GM23338 (cell line): ENCODE measurements at regions not wholly inside any gene's neighbourhood (a gene's known extent, or its start where the extent isn't known, plus 50 kb on each side); places are given as distances from the start of the nearest gene placed in this dataset.

Source experiments
- ATAC-seq: fragments of 200-7000 bp; cut with Tn5 transposase; 3 replicates; pipeline ENCODE4 v1.9.1; 2020
- DNase-seq: peaks from one replicate; pipeline ENCODE4 v3.0.0-alpha.2; 2015; ENCODE audit warnings: low spot score
- H2AFZ ChIP-seq: fragments of 200-600 bp; sonication (generic); 2 replicates; pipeline ENCODE4 v1.8.0; 2016; ENCODE audit warnings: antibody characterized with exemption, mild to moderate bottlenecking, moderate library complexity
- H3F3A ChIP-seq: fragments of 200-600 bp; sonication (generic); replicated peaks from 2 replicates; pipeline ENCODE4 v1.8.0; 2017; ENCODE audit warnings: antibody characterized with exemption, mixed run types, low read depth
- H3K27ac ChIP-seq: fragments of 200-600 bp; sonication (generic); 2 replicates; pipeline ENCODE4 v1.6.1; 2016; ENCODE audit warnings: low read depth
- H3K27me3 ChIP-seq: fragments of 200-600 bp; sonication (generic); 2 replicates; pipeline ENCODE4 v1.8.0; 2016; ENCODE audit warnings: mild to moderate bottlenecking, mixed run types, moderate library complexity; ENCODE audit not compliant: insufficient read depth
- H3K36me3 ChIP-seq: fragments of 200-600 bp; sonication (generic); 2 replicates; pipeline ENCODE4 v1.8.0; 2016; ENCODE audit warnings: mild to moderate bottlenecking; ENCODE audit not compliant: insufficient read depth
- H3K4me1 ChIP-seq: fragments of 200-600 bp; sonication (generic); 2 replicates; pipeline ENCODE4 v1.8.0; 2016; ENCODE audit warnings: mild to moderate bottlenecking, moderate library complexity; ENCODE audit not compliant: insufficient read depth
- H3K4me2 ChIP-seq: fragments of 200-600 bp; sonication (generic); 2 replicates; pipeline ENCODE4 v1.7.1; 2017; ENCODE audit warnings: mixed run types
- H3K4me3 ChIP-seq: fragments of 200-600 bp; sonication (generic); 2 replicates; pipeline ENCODE4 v1.6.1; 2016; ENCODE audit warnings: mixed run types
- H3K79me2 ChIP-seq: fragments of 200-600 bp; sonication (generic); replicated peaks from 2 replicates; pipeline ENCODE4 v1.8.0; 2017; ENCODE audit warnings: mild to moderate bottlenecking; ENCODE audit not compliant: insufficient read depth
- H3K9me2 ChIP-seq: fragments of 200-600 bp; sonication (generic); 2 replicates; pipeline ENCODE4 v1.8.0; 2017; ENCODE audit not compliant: insufficient read depth
- H4K20me1 ChIP-seq: fragments of 200-600 bp; sonication (generic); replicated peaks from 2 replicates; pipeline ENCODE4 v1.8.0; 2017; ENCODE audit warnings: mild to moderate bottlenecking; ENCODE audit not compliant: insufficient read depth
- H3K27ac Mint-ChIP-seq: 2 replicates; pipeline ENCODE4 v1.8.0; 2020; ENCODE audit warnings: inconsistent platforms, mild to moderate bottlenecking, moderate library complexity, mixed read lengths
- H3K27me3 Mint-ChIP-seq: 3 replicates; pipeline ENCODE4 v1.8.0; 2022; ENCODE audit warnings: low read depth, mild to moderate bottlenecking, moderate library complexity, mixed read lengths, inconsistent platforms; ENCODE audit not compliant: insufficient read depth, poor library complexity
- H3K36me3 Mint-ChIP-seq: 3 replicates; pipeline ENCODE4 v1.8.0; 2021; ENCODE audit warnings: low read depth, mild to moderate bottlenecking, inconsistent platforms, moderate library complexity, mixed read lengths
- H3K4me1 Mint-ChIP-seq: 3 replicates; pipeline ENCODE4 v1.8.0; 2020; ENCODE audit warnings: mild to moderate bottlenecking, inconsistent platforms, mixed read lengths
- H3K4me3 Mint-ChIP-seq: 3 replicates; pipeline ENCODE4 v1.8.0; 2021; ENCODE audit warnings: moderate library complexity, mild to moderate bottlenecking, inconsistent platforms, mixed read lengths
- H3K9me3 Mint-ChIP-seq: 3 replicates; pipeline ENCODE4 v1.8.0; 2020; ENCODE audit warnings: moderate library complexity, mild to moderate bottlenecking, inconsistent platforms, mixed read lengths
- CREB1 ChIP-seq: fragments of 250-450 bp; sonication (Bioruptor Pico); IDR thresholded peaks from 2 replicates; pipeline ENCODE4 v1.5.0; 2020; ENCODE audit warnings: low read depth, mild to moderate bottlenecking, moderate library complexity
- CTCF ChIP-seq, 2 experiments: fragments of 200-600 bp in 1 of 2; sonication (generic) in 1 of 2; conservative IDR thresholded peaks; 2 replicates each; pipeline versions ENCODE4 v1.5.1 to v1.6.1; 2016 to 2017; ENCODE audit warnings: antibody characterized with exemption in 2 of 2, low read depth in 2 of 2, mild to moderate bottlenecking in 2 of 2, moderate library complexity in 1 of 2
- EZH2 ChIP-seq: fragments of 200-600 bp; sonication (generic); IDR thresholded peaks from one replicate; pipeline ENCODE4 v1.8.0; 2017; ENCODE audit warnings: antibody characterized with exemption, mild to moderate bottlenecking, low read depth; ENCODE audit not compliant: unreplicated experiment
- EZH2phosphoT487 ChIP-seq: fragments of 200-600 bp; sonication (generic); IDR thresholded peaks from one replicate; pipeline ENCODE4 v1.8.1; 2018; ENCODE audit warnings: antibody characterized with exemption; ENCODE audit not compliant: unreplicated experiment
- JUNB ChIP-seq: IDR thresholded peaks from one replicate; pipeline ENCODE4 v1.6.1; 2016; ENCODE audit warnings: antibody characterized with exemption; ENCODE audit not compliant: unreplicated experiment
- NANOG ChIP-seq: IDR thresholded peaks from 2 replicates; pipeline ENCODE4 v1.6.1; 2016; ENCODE audit warnings: antibody characterized with exemption, borderline replicate concordance
- POLR2AphosphoS5 ChIP-seq: IDR thresholded peaks from 2 replicates; pipeline ENCODE4 v1.6.1; 2016; ENCODE audit warnings: antibody characterized with exemption, low read depth
- STAT1 ChIP-seq: IDR thresholded peaks from one replicate; pipeline ENCODE4 v1.6.1; 2016; ENCODE audit warnings: antibody characterized with exemption; ENCODE audit not compliant: unreplicated experiment
- ZNF114 ChIP-seq: fragments of 250-450 bp; sonication (Bioruptor Pico); IDR thresholded peaks from 2 replicates; pipeline ENCODE4 v1.5.0; 2020; ENCODE audit warnings: mild to moderate bottlenecking, moderate library complexity
- ZNF331 ChIP-seq: fragments of 250-450 bp; sonication (Bioruptor Pico); IDR thresholded peaks from 2 replicates; pipeline ENCODE4 v1.5.0; 2020; ENCODE audit warnings: low read depth, mild to moderate bottlenecking, moderate library complexity
- ZNF462 ChIP-seq: fragments of 250-450 bp; sonication (Bioruptor Pico); IDR thresholded peaks from 2 replicates; pipeline ENCODE4 v1.5.0; 2020; ENCODE audit warnings: mild to moderate bottlenecking, moderate library complexity
- TF ChIP-seq, protein P1 (sequence below): IDR thresholded peaks from 2 replicates; pipeline ENCODE4 v1.6.1; 2016; ENCODE audit warnings: antibody characterized with exemption
- TF ChIP-seq, protein P2 (sequence below): IDR thresholded peaks from one replicate; pipeline ENCODE4 v1.6.1; 2018; ENCODE audit warnings: antibody characterized with exemption; ENCODE audit not compliant: unreplicated experiment

GRCh38 chr5:157911568-157911967 is 52.6 kb upstream of the CLINT1 start:
- Mint-ChIP-seq H3K27ac (no peak overlapping the region), H3K36me3 (no peaks in the 10 kb centered on the region), H3K27me3 (peaks cover 11% of the 10 kb centered on the region), H3K4me3 (no peak overlapping the region), H3K4me1 (peaks cover 21% of the 10 kb centered on the region), H3K9me3 (no peaks in the 10 kb centered on the region; the same call in 2 of the 3 replicates)
- no peaks in the 10 kb centered on the region; the same call in 1 of the 2 replicates for H3K4me1 ChIP-seq
- no peak overlapping the region for H3K4me3 ChIP-seq
- H3K9me2 ChIP-seq: no peaks in the 10 kb centered on the region
- TF ChIP-seq NANOG (no peak), ZNF331 (CRISPR knock-in tag) (no peak), EZH2 (no peak), CTCF (conservative IDR thresholded peaks at IDR 0.05; ENCODE audit: low read depth in 2 of 2) (no peak), JUNB (no peak), ZNF462 (CRISPR knock-in tag) (no peak), POLR2AphosphoS5 (no peak), CREB1 (no peak), STAT1 (no peak), ZNF114 (no peak), EZH2phosphoT487 (no peak)
- TF ChIP-seq, protein P1, sequence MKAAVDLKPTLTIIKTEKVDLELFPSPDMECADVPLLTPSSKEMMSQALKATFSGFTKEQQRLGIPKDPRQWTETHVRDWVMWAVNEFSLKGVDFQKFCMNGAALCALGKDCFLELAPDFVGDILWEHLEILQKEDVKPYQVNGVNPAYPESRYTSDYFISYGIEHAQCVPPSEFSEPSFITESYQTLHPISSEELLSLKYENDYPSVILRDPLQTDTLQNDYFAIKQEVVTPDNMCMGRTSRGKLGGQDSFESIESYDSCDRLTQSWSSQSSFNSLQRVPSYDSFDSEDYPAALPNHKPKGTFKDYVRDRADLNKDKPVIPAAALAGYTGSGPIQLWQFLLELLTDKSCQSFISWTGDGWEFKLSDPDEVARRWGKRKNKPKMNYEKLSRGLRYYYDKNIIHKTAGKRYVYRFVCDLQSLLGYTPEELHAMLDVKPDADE: no peak
- TF ChIP-seq, protein P2, sequence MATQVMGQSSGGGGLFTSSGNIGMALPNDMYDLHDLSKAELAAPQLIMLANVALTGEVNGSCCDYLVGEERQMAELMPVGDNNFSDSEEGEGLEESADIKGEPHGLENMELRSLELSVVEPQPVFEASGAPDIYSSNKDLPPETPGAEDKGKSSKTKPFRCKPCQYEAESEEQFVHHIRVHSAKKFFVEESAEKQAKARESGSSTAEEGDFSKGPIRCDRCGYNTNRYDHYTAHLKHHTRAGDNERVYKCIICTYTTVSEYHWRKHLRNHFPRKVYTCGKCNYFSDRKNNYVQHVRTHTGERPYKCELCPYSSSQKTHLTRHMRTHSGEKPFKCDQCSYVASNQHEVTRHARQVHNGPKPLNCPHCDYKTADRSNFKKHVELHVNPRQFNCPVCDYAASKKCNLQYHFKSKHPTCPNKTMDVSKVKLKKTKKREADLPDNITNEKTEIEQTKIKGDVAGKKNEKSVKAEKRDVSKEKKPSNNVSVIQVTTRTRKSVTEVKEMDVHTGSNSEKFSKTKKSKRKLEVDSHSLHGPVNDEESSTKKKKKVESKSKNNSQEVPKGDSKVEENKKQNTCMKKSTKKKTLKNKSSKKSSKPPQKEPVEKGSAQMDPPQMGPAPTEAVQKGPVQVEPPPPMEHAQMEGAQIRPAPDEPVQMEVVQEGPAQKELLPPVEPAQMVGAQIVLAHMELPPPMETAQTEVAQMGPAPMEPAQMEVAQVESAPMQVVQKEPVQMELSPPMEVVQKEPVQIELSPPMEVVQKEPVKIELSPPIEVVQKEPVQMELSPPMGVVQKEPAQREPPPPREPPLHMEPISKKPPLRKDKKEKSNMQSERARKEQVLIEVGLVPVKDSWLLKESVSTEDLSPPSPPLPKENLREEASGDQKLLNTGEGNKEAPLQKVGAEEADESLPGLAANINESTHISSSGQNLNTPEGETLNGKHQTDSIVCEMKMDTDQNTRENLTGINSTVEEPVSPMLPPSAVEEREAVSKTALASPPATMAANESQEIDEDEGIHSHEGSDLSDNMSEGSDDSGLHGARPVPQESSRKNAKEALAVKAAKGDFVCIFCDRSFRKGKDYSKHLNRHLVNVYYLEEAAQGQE: no peak
- no peak for DNase-seq
- no peak overlapping the region for H2AFZ ChIP-seq
- no peak for ATAC-seq
- no peaks in the 10 kb centered on the region for H3K27me3 ChIP-seq
- H4K20me1 ChIP-seq: no peaks in the 10 kb centered on the region
- no peaks in the 10 kb centered on the region for H3F3A ChIP-seq
- no peak overlapping the region for H3K4me2 ChIP-seq
- H3K27ac ChIP-seq: no peak overlapping the region
- H3K79me2 ChIP-seq: no peaks in the 10 kb centered on the region
- H3K36me3 ChIP-seq: no peaks in the 10 kb centered on the region
